ENCODE measurements at regions not wholly inside any gene's neighbourhood (a gene's known extent, or its start where the extent isn't known, plus 50 kb on each side); places are given as distances from the start of the nearest gene placed in this dataset.

GRCh38 chr12:24425601-24425970, 476.1 kb upstream of the SOX5 start (continued):
- TF ChIP-seq ERG (CRISPR knock-in tag; IDR thresholded peaks at IDR 0.05) (no peak), NR1H2 (CRISPR knock-in tag; IDR thresholded peaks at IDR 0.05) (no peak)
- TF ChIP-seq, protein P1, sequence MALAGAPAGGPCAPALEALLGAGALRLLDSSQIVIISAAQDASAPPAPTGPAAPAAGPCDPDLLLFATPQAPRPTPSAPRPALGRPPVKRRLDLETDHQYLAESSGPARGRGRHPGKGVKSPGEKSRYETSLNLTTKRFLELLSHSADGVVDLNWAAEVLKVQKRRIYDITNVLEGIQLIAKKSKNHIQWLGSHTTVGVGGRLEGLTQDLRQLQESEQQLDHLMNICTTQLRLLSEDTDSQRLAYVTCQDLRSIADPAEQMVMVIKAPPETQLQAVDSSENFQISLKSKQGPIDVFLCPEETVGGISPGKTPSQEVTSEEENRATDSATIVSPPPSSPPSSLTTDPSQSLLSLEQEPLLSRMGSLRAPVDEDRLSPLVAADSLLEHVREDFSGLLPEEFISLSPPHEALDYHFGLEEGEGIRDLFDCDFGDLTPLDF (CRISPR knock-in tag; IDR thresholded peaks at IDR 0.05), result no peak

GRCh38 chr12:24424889-24425600, 475.6 kb upstream of the SOX5 start:
- ChIA-PET CTCF (no interaction called here), POLR2A (no interaction called here)
- DNase-seq (ENCODE audit: low spot score), result no peak
- no peak overlapping the region for H3K4me3 Mint-ChIP-seq
- no peaks in the 10 kb centered on the region for H3K27me3 Mint-ChIP-seq (ENCODE audit: low read depth)
- H3K36me3 Mint-ChIP-seq, result no peaks in the 10 kb centered on the region
- peaks cover 15% of the 10 kb centered on the region for H3K4me1 Mint-ChIP-seq
- peaks cover 9% of the 10 kb centered on the region; the same call in 1 of the 2 replicates for H3K9me3 Mint-ChIP-seq
- TF ChIP-seq JAZF1 (CRISPR knock-in tag; IDR thresholded peaks at IDR 0.05), result no peak
- TF ChIP-seq OVOL2 (CRISPR knock-in tag; IDR thresholded peaks at IDR 0.05; ENCODE audit: borderline replicate concordance), result no peak
- ATAC-seq, result no peak
- no peak overlapping the region for H3K27ac Mint-ChIP-seq

GRCh38 chr12:24424376-24424775, 474.9 kb upstream of the SOX5 start:
- Mint-ChIP-seq H3K27me3 (ENCODE audit: low read depth) (no peaks in the 10 kb centered on the region), H3K9me3 (peaks cover 9% of the 10 kb centered on the region; the same call in 1 of the 2 replicates), H3K36me3 (no peaks in the 10 kb centered on the region), H3K4me3 (no peak overlapping the region), H3K27ac (no peak overlapping the region), H3K4me1 (peaks cover 15% of the 10 kb centered on the region)
- DNase-seq (ENCODE audit: low spot score) (no peak), ATAC-seq (no peak)
- TF ChIP-seq ZNF263 (CRISPR knock-in tag; IDR thresholded peaks at IDR 0.05; ENCODE audit: low read depth) (no peak), JAZF1 (CRISPR knock-in tag; IDR thresholded peaks at IDR 0.05) (no peak), NR3C1 (CRISPR knock-in tag; conservative IDR thresholded peaks at IDR 0.05; ENCODE audit: low read depth) (no peak), TCF7 (CRISPR knock-in tag; IDR thresholded peaks at IDR 0.05; ENCODE audit: low read depth) (no peak), ARID4B (CRISPR knock-in tag; IDR thresholded peaks at IDR 0.05; ENCODE audit: borderline replicate concordance) (no peak)
- CTCF ChIA-PET, result no interaction called here
- POLR2A ChIA-PET, result no interaction called here

DNA sequence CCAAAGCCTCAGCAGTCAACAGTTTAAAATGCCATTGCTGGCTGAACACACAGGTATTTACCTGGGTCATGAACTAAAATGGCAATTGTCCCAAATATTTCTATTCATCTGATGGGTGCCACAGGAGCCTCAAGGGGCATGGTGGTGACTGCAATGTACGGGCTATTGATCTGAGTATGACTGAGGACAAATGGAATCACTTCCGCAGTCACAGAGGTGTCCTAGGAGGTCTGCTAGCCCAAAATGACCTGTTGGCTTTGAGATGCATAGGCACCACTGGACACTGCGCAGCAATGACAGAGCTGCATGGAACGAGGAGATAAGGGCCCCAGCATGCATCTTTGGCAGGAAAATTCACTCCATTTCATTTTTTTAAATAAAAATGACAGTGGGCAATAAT, 474.1 kb upstream of the SOX5 start:
- ChIA-PET POLR2A (no interaction called here), CTCF (no interaction called here)
- H3K27me3 Mint-ChIP-seq (ENCODE audit: low read depth), result no peaks in the 10 kb centered on the region
- H3K36me3 Mint-ChIP-seq, result no peaks in the 10 kb centered on the region
- peaks cover 13% of the 10 kb centered on the region for H3K9me3 Mint-ChIP-seq
- no peak overlapping the region for H3K27ac Mint-ChIP-seq
- no peak overlapping the region for H3K4me3 Mint-ChIP-seq
- ATAC-seq (no peak), DNase-seq (ENCODE audit: low spot score) (no peak)
- H3K4me1 Mint-ChIP-seq, result peaks cover 15% of the 10 kb centered on the region
- TF ChIP-seq MYBL2 (CRISPR knock-in tag; IDR thresholded peaks at IDR 0.05), result no peak
- TF ChIP-seq GTF2I (CRISPR knock-in tag; conservative IDR thresholded peaks at IDR 0.05), result no peak
- no peak for TF ChIP-seq ZNF416 (CRISPR knock-in tag; IDR thresholded peaks at IDR 0.05)
- no peak for TF ChIP-seq NFYB (CRISPR knock-in tag; conservative IDR thresholded peaks at IDR 0.05; ENCODE audit: low read depth)
- TF ChIP-seq ZNF423 (CRISPR knock-in tag; IDR thresholded peaks at IDR 0.05), result no peak
- TF ChIP-seq ZMAT4 (CRISPR knock-in tag; IDR thresholded peaks at IDR 0.05), result no peak
- TF ChIP-seq PREB (CRISPR knock-in tag; IDR thresholded peaks at IDR 0.05; ENCODE audit: borderline replicate concordance), result no peak
- TF ChIP-seq, protein P2, sequence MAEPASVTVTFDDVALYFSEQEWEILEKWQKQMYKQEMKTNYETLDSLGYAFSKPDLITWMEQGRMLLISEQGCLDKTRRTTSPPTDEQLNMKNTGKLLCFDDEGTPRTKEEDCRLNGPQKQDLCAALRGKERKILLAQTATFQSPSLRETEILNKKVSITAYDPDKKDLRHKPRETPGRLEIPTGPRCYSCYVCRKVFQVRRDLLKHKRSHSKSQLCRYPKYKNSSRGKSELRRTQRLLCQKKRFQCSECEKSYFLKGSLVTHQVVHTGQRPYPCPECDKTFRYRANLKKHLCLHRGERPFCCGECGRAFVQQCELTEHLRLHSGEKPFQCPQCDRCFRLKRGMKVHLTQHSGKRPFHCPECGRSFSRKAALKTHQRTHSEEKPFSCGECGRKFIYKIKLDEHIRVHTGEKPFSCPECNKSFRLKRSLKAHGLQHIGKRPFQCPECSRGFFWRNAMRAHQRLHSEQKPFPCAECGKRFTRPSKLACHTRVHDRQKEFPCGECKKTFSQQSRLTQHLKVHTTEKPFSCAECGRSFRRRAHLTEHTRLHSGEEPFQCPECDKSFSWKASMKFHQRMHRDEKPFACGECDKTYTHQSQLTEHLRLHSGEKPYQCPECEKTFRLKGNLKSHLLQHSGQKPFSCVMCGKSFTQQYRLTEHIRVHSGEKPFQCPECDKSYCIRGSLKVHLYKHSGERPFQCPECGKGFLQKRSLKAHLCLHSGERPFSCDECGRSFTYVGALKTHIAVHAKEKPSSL (CRISPR knock-in tag; conservative IDR thresholded peaks at IDR 0.05), result no peak
- TF ChIP-seq E2F5 (CRISPR knock-in tag; IDR thresholded peaks at IDR 0.05), result no peak
- no peak for TF ChIP-seq ZNF317 (CRISPR knock-in tag; IDR thresholded peaks at IDR 0.05; ENCODE audit: borderline replicate concordance, low read depth)

All from WTC11 (cell line).